CD4-positive, alpha-beta T cell (primary cell): ENCODE measurements at regions not wholly inside any gene's neighbourhood (a gene's known extent, or its start where the extent isn't known, plus 50 kb on each side); places are given as distances from the start of the nearest gene placed in this dataset.

Source experiments
- ATAC-seq: fragments of 200-7000 bp; cut with Tn5 transposase; one replicate; pipeline ENCODE4 v1.10.0; 2022; ENCODE audit warnings: mild to moderate bottlenecking; ENCODE audit not compliant: poor library complexity
- CTCF ChIA-PET: fragments of 350-600 bp; sonication (Branson Sonifier 250); formaldehyde crosslinking; loops from one replicate; lab custom pipeline; 2021; ENCODE audit warnings: antibody characterized with exemption, inconsistent platforms; lab: Charles Lee
- POLR2A ChIA-PET: fragments of 350-600 bp; sonication (Branson Sonifier 250); formaldehyde crosslinking; loops from one replicate; lab custom pipeline; 2021; ENCODE audit warnings: antibody characterized with exemption, inconsistent platforms; lab: Charles Lee
- DNase-seq, 14 experiments: peaks; one replicate each; pipeline ENCODE4 v3.0.0-alpha.2; 2013 to 2020; ENCODE audit warnings: mixed read lengths in 2 of 14
- H3K27ac ChIP-seq, 2 donors: one replicate each; pipeline versions ENCODE4 v1.5.1 to v1.7.0; 2013; ENCODE audit warnings: low read length in 2 of 2, low read depth in 1 of 2, mild to moderate bottlenecking in 1 of 2
- H3K27me3 ChIP-seq, 2 experiments: 1 replicate in 1 of 2; 2 replicates in 1 of 2; pipeline versions ENCODE4 v1.6.1 to v1.7.0; 2013; ENCODE audit warnings: low read length in 2 of 2, control low read depth in 1 of 2, mild to moderate bottlenecking in 1 of 2, moderate library complexity in 1 of 2; ENCODE audit not compliant: insufficient read depth in 2 of 2, control insufficient read depth in 1 of 2
- H3K36me3 ChIP-seq: one replicate; pipeline ENCODE4 v1.6.1; 2013; ENCODE audit warnings: low read length, control low read depth; ENCODE audit not compliant: insufficient read depth
- H3K4me1 ChIP-seq: one replicate; pipeline ENCODE4 v1.6.1; 2013; ENCODE audit warnings: low read length, control low read depth; ENCODE audit not compliant: insufficient read depth
- H3K4me3 ChIP-seq: one replicate; pipeline ENCODE4 v1.5.1; 2013; ENCODE audit warnings: mild to moderate bottlenecking, low read length, moderate library complexity
- H3K9me3 ChIP-seq, 2 experiments: 1 replicate in 1 of 2; 2 replicates in 1 of 2; pipeline versions ENCODE4 v1.6.1 to v1.7.0; 2013; ENCODE audit warnings: low read length in 2 of 2, mild to moderate bottlenecking in 2 of 2, control low read depth in 1 of 2, moderate library complexity in 1 of 2; ENCODE audit not compliant: control insufficient read depth in 1 of 2, insufficient read depth in 1 of 2
- H3K27ac Mint-ChIP-seq: one replicate; pipeline ENCODE4 v1.8.0; 2020; ENCODE audit warnings: mixed read lengths
- H3K27me3 Mint-ChIP-seq: one replicate; pipeline ENCODE4 v1.8.0; 2021; ENCODE audit warnings: mixed read lengths
- H3K36me3 Mint-ChIP-seq: one replicate; pipeline ENCODE4 v1.8.0; 2021; ENCODE audit warnings: low read depth, mixed read lengths
- H3K4me1 Mint-ChIP-seq: one replicate; pipeline ENCODE4 v1.8.0; 2021; ENCODE audit warnings: low read depth, mixed read lengths
- H3K4me3 Mint-ChIP-seq: one replicate; pipeline ENCODE4 v1.8.0; 2020; ENCODE audit warnings: mild to moderate bottlenecking, mixed read lengths
- H3K9me3 Mint-ChIP-seq: one replicate; pipeline ENCODE4 v1.8.0; 2020; ENCODE audit warnings: mixed read lengths
- intact Hi-C, 2 experiments: fragments of 100-400 bp; cut with DNase I in 1 of 2; cut with micrococcal nuclease in 1 of 2; formaldehyde crosslinking; loops; one replicate each; pipeline versions ENCODE4 v1.15.1 to v1.9.0; 2023 to 2025; cut with DNase I, micrococcal nuclease
- TF ChIP-seq, protein P1 (sequence below): fragments of 200-600 bp; IDR thresholded peaks from one replicate; pipeline ENCODE4 v1.8.0; 2022; ENCODE audit warnings: antibody characterized with exemption, mild to moderate bottlenecking

GRCh38 chr9:87282538-87282937, 215.1 kb upstream of the DAPK1 start:
- Histone ChIP-seq H3K9me3 (no peaks in the 10 kb centered on the region), H3K36me3 (no peaks in the 10 kb centered on the region), H3K27me3 (no peaks in the 10 kb centered on the region), H3K4me1 (no peaks in the 10 kb centered on the region), H3K27ac (no peak overlapping the region), H3K4me3 (no peak overlapping the region)
- H3K4me1 Mint-ChIP-seq, result peaks cover 1% of the 10 kb centered on the region
- DNase-seq (no peak), ATAC-seq (no peak)
- ChIA-PET POLR2A (no interaction called here), CTCF (no interaction called here)
- H3K27ac Mint-ChIP-seq, result no peak overlapping the region
- H3K36me3 Mint-ChIP-seq, result no peaks in the 10 kb centered on the region
- H3K9me3 Mint-ChIP-seq, result no peaks in the 10 kb centered on the region
- TF ChIP-seq, protein P1, sequence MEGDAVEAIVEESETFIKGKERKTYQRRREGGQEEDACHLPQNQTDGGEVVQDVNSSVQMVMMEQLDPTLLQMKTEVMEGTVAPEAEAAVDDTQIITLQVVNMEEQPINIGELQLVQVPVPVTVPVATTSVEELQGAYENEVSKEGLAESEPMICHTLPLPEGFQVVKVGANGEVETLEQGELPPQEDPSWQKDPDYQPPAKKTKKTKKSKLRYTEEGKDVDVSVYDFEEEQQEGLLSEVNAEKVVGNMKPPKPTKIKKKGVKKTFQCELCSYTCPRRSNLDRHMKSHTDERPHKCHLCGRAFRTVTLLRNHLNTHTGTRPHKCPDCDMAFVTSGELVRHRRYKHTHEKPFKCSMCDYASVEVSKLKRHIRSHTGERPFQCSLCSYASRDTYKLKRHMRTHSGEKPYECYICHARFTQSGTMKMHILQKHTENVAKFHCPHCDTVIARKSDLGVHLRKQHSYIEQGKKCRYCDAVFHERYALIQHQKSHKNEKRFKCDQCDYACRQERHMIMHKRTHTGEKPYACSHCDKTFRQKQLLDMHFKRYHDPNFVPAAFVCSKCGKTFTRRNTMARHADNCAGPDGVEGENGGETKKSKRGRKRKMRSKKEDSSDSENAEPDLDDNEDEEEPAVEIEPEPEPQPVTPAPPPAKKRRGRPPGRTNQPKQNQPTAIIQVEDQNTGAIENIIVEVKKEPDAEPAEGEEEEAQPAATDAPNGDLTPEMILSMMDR, result no peak
- intact Hi-C loops, result no loop called here
- no peak overlapping the region for H3K4me3 Mint-ChIP-seq
- peaks cover 16% of the 10 kb centered on the region for H3K27me3 Mint-ChIP-seq

DNA sequence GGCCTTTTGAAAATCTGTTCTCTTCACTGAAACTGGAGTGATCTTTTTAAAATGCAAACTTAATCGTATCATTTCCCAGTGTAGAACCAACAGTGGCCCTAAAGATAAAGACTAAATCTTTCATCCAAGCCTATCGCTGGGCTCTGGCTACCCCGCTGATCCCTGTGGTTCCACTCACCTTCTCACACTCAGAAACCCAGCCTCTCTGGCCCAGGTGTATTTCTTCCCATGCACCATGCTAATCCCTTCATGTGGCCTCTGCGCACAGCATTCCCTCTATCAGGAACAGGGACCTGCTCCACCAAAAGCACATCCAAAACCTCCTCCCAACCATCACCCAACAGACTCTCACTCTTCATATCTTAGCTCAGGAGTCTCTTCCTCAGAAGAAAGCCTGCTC, 214.1 kb upstream of the DAPK1 start:
- ATAC-seq (no peak), DNase-seq (no peak)
- Histone ChIP-seq H3K9me3 (no peaks in the 10 kb centered on the region), H3K4me1 (no peaks in the 10 kb centered on the region), H3K27me3 (no peaks in the 10 kb centered on the region), H3K36me3 (no peaks in the 10 kb centered on the region), H3K27ac (no peak overlapping the region), H3K4me3 (no peak overlapping the region)
- ChIA-PET CTCF (no interaction called here), POLR2A (no interaction called here)
- TF ChIP-seq, protein P1, result no peak
- Mint-ChIP-seq H3K27ac (no peak overlapping the region), H3K9me3 (no peaks in the 10 kb centered on the region), H3K36me3 (no peaks in the 10 kb centered on the region), H3K4me1 (no peaks in the 10 kb centered on the region), H3K4me3 (no peak overlapping the region), H3K27me3 (peaks cover 16% of the 10 kb centered on the region)
- intact Hi-C loops, result no loop called here

DNA sequence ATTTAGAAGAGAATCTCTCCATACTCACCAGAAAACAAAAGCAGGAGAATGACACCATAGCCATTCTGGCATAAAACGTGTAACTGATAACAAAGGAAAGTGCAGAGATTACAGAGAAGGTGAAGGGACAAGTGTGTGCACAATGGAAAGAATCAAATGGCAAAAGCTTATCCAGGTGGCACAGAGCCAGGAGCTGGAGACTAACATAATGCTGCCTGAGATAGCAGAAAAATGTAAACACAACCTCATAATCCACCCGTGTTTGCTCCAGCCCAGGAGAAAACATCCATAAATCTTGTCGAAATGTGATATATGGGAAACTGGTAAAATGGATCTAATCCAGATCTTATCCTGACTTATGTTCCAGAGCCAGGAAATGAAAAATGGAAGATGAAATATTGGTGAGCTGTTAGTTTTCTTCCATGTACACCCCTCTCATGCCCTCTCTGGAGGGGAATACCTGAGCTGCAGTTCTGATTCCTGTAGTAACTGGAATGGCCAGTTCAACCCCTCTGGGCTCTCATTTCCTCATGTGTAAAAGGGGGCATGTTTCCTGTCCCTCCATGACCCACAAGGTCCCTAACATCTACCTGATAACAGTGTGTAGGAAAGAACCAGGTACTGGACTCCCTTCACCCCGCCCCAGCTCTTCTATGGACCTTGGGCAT, 212.3 kb upstream of the DAPK1 start:
- Mint-ChIP-seq H3K4me3 (no peak overlapping the region), H3K4me1 (no peaks in the 10 kb centered on the region), H3K36me3 (no peaks in the 10 kb centered on the region), H3K27ac (no peak overlapping the region), H3K27me3 (peaks cover 27% of the 10 kb centered on the region), H3K9me3 (no peaks in the 10 kb centered on the region)
- H3K27ac ChIP-seq, result no peak overlapping the region
- no peaks in the 10 kb centered on the region for H3K4me1 ChIP-seq
- H3K4me3 ChIP-seq, result no peak overlapping the region
- intact Hi-C loops, result no loop called here
- no peak for DNase-seq
- POLR2A ChIA-PET, result no interaction called here
- H3K36me3 ChIP-seq, result no peaks in the 10 kb centered on the region
- TF ChIP-seq, protein P1, result no peak
- ATAC-seq, result no peak
- H3K9me3 ChIP-seq, result no peaks in the 10 kb centered on the region
- CTCF ChIA-PET, result interaction anchor here (1.0 kb wide), 1 partner anchor 8 kb away, joined by 3 read pairs; no protein-coding TSS in a partner anchor
- no peaks in the 10 kb centered on the region for H3K27me3 ChIP-seq
